ENCODE measurements at regions not wholly inside any gene's neighbourhood (a gene's known extent, or its start where the extent isn't known, plus 50 kb on each side); places are given as distances from the start of the nearest gene placed in this dataset.

DNA sequence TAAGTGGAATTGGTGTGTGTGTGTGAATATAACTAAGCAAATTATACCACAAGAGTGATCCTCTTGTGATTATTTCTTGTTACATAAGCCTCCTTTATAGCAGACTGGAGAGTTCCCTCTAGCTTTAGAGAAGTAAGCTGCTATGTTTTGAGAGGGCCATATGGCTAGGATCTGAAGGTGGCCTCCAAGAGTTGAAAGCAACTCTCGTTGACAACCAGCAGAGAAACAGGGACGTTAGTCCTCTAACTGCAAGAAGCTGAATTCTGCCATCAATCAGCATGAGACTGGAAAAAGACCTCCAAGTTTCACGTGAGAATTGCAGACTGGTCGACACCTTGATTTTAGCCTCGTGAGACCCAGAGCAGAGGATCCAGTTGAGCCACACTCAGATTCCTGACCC is 278.5 kb upstream of the ZNF717 start:
- no peak for DNase-seq (ENCODE audit: low read depth)

DNA sequence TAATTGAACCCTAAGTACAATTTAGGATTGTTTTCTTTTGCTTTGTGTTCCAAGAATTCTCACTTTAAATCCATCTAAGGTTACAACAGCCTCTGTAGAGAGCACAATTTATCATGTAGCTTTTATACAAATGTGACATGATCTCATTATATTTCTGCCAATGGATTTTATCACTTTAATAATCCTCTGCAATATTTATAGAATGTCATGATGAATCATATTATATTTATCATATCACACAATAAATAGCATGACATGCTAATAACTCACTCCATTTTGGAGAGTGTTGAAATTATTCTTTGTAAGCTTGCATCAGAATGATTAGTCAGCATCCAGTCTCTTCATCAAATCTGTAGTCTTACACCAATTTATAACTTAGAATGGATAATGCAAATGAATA is 280.6 kb upstream of the ZNF717 start:
- DNase-seq (ENCODE audit: low read depth) = peak; percentile 47

DNA sequence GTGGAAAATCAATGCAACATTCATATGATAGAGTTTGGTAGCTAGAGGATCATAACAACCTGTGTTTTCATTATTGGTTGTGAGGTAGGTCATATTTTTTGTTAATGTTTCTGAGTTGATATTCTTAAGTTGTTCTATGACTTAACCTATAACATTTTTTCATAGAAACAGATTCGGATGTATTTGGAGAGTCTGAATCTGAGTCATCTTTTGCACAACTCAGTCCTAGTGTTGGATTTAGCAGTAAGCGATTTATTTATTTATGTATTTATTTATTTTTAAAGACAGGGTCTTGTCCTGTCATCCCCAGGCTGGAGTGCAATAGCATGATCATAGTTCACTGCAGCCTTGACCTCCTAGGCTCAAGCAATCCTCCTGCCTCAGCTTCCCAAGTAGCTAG is 292.8 kb upstream of the ZNF717 start:
- peak; percentile 4 for DNase-seq (ENCODE audit: low read depth)

DNA sequence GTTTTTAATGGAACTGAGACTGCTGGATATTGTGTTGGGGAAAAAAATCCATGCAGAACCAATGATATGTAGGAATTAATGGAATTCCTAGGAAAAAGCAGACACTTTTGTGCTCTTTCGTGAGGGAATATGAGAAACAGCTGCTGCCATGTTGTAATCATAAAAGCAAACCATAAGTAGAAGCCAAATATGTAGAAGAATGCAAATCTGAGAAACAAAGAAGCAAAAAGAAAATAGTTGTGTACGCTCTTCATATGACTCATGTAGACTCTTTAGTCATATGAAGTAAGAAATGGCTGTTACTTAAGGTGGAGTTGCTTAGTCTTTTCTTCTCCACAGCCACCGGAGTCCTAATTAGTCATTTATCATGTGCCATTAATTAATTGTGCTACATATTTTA is 298.6 kb upstream of the ZNF717 start:
- DNase-seq (ENCODE audit: low read depth) = peak; percentile 53

DNA sequence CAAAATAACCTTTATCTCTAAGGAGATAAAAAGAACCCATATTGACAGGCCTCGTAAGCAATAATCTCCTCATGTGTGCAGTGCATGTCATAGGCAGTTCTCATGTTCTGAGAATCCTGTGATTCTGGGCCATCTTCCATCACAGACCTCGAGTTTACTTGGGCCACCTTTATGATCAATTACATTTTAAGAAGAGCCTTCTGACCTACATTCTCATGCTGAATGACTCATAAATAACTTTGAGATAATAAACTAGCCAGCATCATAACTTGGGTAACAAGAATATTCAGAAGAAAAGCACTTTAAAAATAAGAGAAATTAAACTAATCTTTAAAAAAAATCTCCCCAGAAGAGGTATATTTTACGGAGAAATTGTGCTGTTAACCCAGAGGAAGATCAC is 310.7 kb upstream of the ZNF717 start:
- DNase-seq (ENCODE audit: low read depth) = peak; percentile 43

DNA sequence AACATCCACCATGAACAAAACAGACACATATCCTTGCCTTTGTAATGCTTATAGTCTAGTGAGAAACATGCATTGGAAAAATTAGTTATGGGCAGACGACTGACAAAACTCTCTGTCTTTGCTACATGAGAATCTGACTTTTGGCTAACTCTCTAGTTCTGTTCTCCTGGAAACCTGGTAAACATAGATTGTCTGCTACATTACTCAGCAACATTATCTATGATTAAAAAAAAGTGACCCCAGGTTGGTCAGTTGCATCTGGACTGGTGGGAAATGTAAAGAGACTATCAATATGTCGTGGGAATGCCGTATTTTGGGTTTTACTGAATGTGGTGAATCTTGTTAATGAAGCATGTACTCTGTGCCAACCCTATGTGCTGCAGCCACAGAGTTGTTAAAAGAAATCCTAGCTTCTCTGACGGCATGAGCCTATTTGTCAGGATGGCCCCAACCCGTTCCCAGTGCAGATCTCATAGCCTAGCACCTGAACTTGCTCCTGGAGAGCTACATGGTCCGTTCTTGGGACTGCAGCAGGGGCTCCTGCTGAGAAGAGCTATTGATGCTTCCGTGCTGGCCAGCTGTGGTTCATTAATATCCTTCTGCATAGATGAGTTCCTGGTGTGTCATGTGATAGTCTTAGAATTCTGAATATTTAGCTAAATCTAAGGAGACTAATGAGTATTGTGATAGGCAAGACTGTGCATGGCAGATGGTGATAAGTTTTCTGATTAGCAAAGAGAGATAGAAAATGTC is 311.7 kb upstream of the ZNF717 start:
- DNase-seq (ENCODE audit: low read depth) = peak; percentile 17

DNA sequence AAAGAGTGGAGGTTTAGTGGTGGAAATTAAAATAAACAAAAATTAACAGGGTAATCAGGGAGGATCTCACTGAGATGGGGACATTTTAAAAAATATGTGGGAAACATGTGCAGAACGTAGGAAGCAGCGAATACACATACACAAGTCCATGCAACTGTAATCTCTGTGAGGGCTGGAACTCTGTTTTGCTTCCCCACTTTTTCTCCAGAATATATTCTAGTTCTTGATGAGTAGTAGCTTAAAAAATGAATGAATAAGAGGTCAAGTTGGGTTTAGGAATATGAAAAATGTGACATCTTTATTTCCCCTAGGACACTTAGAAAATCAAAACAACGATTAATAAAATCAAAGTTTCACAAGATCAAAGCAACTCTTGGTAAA is 312.2 kb upstream of the ZNF717 start:
- DNase-seq (ENCODE audit: low read depth) = peak; percentile 19

DNA sequence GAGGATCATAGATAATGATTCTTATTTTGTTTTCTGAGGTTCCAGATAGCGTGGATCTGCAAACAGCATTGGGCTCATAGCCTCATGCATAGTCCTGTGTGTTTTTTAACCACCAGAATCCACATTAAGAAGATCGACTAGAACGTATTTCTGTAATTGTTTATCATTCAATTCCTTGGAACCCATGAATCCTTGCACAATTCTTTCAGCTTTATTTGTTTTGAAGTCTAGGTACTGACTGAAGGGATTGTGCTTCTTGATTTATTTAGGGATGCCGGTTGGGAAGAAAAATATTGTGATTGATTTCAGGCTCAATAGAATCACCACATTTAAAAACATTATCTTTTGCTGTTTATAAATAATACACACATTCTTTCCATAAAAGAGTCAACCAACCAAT is 314.6 kb upstream of the ZNF717 start:
- DNase-seq (ENCODE audit: low read depth) = no peak

DNA sequence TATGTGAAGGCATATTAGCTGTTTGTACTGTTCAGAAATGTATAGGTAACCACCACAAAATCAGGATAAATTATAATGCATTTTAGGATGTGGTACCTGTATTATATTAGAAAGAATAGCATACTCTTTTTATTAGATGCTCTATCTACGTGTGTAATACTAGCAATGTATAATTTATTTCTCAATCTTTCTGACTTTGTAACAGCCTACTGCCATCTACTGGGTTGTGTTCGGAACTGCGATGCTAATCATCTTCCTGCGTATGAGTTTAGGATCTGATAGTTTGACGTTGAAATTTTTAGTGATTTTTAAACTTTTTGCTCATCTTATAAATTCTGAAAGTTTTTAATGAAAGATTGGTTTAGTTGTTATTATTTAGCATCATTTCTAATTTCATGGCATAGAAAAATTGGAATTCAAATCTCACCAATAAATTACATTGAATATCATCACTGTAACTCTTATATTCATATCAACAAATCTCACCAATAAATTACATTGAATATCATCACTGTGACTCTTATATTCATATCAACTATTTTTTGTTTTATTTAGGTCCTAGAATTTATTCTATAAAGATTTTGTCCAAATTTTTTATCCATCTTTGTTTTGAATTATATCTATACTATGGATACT is 322.7 kb upstream of the ZNF717 start:
- peak; percentile 52 for DNase-seq (ENCODE audit: low read depth)

DNA sequence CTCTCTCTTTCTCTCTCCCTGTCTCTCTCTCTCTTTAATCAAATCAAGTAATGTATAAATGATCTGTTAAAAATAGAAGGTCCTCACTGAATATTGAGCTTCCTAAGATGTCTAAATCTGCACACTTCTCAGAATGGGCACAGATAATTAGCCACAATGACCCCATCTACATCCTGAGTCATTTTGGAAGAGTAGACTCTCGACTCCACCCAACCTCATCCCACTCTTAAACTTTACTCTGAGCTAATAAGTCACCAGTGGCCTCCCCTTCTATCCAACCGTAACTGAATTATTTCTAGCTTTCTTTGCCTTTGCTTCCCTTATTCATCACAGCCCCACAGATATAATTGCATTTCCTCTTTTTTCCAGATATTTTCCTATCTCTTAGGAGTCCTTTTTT is 326.5 kb upstream of the ZNF717 start:
- no peak for DNase-seq (ENCODE audit: low read depth)

DNA sequence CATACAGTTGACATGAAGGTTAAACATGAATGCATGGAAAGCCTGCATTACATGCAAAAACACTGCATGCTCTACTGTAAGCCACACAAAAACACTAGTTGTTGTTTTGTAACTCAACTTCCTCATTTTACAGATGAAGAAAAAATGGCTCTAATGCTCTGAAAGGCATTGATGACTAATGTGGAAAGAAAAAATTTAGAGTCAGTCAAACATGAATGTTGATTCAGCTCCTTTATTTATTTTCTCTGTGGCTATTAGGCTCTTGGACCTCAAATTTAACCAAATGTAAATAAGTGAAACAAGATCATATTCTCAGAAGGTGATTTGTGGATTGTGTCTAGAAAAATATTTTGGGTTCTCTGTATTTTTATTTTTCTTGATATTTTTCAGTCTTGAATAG is 336.7 kb upstream of the ZNF717 start:
- DNase-seq (ENCODE audit: low read depth) = peak; percentile 19

DNA sequence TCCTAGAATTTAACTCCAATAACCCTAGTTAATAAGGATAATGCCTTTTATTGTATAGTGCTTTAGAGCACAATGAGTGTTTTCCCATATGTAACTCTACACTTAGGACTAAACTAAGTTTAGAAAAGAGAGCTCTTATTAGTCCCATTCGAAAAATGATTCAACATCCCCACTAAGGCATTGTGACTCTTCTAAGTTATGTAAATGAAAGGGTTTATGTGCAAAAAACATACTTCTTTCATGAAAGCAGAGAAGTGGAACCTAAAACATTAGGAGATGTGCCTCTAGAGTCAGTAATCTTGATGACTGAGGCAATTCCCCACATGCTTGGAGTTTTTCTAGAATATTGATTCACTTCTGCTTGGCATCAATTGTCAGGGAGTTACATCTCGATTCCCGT is 344.1 kb upstream of the ZNF717 start:
- no peak for DNase-seq (ENCODE audit: low read depth)

DNA sequence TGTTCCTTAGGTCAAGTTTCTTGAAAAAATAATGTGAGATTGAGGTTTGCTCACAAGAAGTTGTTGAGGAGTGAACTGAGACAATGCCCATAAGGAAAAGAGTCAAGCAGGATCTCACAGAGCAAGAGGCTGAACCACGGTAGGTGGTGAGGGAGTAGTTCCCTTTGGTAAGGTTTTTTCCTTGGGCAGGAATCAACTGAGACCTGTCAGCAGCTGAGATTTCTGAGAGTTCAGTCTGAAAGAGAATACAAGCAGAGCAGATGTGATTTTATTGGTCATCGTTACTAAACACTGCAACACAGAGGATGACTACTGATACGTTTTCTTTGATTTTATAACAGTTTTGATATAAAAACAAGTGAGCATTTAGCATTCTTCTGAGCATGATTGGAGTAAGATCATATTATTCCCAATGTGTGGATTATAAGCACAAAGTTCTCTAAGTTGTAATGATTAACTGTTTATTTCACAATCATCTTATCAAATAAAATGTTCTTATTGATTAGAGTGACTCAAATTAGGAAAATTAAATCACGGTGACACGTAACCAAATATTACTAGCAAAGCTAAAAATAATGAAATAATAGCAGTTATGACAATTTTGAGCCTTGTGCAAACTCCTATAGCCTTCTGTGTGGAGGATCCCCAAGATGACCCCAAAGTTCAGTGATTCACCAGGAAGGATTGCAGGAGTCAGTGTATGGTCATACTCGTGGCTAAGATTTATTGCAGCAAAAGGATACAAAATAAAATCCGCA is 346.2 kb upstream of the ZNF717 start:
- DNase-seq (ENCODE audit: low read depth) = peak; percentile 80

DNA sequence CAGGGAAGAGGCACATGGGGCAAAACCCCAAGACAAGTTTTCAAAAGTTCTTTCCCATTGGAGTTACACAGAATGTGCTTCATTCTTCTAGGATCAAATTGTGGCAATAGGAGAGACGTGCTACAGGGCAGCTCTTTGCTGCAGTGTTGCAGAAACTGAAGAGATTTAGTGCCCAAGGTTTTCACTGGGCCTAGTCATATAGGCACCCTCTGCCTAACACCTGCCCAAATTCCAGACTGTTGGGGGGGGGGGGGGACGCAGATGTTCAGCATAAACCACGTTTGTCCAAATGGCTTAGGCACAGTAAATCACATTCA is 346.8 kb upstream of the ZNF717 start:
- no peak for DNase-seq (ENCODE audit: low read depth)

DNA sequence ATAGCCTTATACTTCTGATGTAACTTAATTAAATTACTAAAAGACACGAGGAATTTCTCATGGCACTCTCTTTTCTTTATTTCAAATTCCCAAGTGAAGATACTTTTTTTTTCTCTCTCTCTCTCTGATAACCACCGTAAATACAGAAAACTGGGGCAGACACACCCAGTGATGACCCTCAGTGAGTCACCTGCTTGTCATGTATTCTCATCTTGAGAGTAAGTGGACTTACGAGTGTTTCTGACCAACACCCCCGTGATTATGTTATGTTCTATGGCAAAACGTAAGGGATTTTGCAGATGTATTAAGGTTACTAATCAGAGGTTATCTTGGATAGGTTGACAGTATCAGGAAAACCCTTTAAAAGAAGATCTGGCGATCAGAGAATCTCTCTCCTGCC is 348.8 kb upstream of the ZNF717 start:
- DNase-seq (ENCODE audit: low read depth) = peak; percentile 67

DNA sequence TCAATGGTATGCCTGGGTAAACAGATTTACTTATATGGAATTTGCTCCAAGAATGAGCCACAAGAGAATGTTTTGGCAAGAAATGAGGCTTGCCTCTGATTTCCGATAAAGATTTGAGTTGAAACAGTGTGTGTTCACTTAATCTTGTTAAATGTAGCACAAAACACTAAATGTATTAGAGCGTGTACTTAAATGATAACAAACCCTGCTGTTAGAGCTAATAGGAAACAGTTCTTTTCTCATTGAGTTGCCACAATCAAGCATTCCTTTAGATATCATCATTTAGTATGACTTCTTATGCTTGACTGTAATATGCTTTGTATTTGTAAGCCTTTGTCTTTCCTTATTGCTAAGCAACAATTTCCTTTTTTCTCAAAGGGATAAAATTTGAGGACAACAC is 353.6 kb upstream of the ZNF717 start:
- DNase-seq (ENCODE audit: low read depth) = peak; percentile 24

DNA sequence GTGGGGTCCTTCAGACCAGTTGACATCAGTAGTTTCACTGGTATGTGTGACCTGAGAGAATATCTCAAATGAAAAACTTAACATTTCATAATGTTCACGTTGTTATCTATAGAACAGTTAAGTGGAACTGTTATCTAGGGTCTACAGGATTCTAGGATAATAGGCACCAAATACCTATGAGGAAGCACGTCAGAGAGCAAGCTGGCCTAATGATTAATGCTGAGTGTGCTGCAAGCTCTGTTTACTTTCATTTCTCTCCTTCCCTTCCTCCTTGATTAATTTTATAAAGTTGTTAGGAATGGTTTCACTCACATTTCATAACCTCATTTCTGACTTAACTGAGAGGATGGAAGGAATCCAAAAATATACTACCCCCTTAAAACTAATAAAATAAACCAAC is 362.5 kb upstream of the ZNF717 start:
- DNase-seq (ENCODE audit: low read depth) = peak; percentile 58

DNA sequence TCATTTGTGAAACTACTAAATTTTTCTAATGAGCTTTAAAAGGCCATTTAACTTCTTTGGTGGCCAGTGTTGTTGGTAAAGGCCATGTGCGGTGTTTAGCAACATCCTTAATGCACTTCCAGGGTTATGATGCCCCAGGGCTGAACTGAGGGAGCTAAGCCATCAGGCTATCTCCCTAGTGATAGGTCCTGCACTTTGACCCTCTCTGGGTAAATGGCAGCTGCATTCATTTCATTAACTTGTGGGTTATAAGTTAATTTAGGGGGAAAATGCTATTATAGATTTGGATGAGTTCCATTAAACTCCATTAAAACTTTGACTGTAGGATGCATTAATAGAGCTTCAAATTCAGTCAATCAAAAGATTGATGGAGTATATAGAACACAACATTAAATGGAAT is 366.7 kb upstream of the ZNF717 start:
- DNase-seq (ENCODE audit: low read depth) = no peak

DNA sequence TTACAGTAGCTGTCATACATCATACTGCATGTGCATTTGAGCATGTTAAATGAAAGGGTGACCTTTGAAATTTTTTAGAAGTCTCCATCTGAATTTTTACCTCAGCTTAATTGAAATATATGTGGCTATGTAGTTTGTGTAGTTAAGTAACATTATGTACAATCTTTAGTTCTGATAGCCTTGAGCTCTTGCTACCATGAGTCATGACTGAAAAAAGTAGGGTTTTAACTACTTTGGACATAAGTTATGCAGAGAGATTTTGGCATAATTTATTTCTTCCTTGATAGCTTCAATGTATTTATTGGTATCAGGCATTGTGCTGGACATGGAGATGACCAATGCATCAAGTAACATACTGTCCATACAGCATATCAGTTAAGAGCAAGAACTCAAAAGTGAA is 376.5 kb upstream of the ZNF717 start:
- DNase-seq (ENCODE audit: low read depth) = peak; percentile 24

DNA sequence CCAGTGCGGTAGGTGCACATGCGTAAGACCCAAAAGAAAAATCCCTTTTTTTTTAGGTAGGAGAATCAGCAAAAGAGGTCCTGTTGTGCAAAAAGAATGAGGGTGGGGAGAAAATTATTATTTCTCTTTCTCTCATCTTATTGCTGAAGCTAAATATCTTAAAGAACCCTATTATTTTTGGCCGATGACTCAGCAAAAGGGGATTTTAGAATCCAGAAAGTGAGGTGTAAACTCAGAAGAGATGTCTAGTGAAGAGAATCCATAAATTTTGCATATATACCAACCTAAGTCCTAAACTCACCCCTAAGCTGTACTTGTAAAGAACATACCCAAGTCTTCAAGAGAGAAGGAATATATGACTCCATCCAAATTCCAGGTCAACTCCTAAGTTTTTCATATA is 386.3 kb upstream of the ZNF717 start:
- no peak for DNase-seq (ENCODE audit: low read depth)

DNA sequence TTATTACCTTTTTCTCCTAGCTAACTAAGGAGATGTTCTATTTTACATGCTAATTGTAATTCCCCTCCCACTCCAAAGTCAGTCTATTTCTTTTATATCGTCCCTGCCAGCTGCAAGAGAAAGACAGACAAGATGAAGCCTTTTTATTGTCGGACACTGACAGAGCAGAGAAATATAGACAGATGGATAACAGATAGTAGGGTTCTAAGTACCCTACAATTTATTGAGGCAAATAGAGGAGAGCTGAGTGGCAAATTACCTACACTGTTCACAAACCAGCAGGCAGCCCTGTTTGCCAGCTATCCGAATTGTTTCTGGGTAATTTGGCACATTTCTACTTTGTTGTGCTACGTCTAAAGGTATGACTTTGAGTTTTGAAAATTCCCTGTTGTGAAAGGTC is 392.3 kb upstream of the ZNF717 start:
- DNase-seq (ENCODE audit: low read depth) = no peak

DNA sequence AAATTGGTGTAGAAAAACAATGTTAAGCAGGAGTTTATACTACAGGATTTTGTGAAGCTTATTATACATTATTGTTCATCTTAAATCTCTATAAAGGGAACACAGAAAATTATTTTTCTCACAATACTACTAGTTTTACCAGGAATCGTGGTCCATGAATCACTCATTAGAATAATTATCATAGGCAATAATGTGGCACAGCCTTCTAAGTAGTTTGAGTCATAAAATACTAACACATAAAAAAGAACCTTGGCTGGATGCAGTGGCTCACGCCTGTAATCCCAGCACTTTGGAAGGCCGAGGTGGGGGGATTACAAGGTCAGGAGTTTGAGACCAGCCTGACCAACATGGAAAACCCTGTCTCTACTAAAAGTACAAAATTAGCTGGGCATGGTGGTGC is 393.1 kb upstream of the ZNF717 start:
- DNase-seq (ENCODE audit: low read depth) = no peak

DNA sequence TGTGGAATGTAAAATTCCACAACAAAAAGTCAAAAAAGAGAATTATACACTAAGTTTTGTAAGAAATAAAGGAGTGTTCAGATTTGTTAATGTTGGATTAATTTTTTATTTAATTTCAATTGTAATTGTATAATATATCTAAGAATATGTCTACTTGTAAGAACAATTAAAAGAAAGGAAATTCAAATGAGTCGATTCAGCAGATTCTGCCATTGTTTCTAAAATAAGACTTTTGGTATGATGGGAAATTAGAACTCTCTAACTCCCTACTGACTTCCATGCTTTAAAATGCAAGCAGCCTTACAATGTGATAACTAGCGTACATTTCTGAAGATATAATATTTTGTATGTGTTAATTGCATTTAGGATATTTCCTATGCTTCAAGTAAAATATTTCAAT is 395.9 kb upstream of the ZNF717 start:
- DNase-seq (ENCODE audit: low read depth) = no peak

DNA sequence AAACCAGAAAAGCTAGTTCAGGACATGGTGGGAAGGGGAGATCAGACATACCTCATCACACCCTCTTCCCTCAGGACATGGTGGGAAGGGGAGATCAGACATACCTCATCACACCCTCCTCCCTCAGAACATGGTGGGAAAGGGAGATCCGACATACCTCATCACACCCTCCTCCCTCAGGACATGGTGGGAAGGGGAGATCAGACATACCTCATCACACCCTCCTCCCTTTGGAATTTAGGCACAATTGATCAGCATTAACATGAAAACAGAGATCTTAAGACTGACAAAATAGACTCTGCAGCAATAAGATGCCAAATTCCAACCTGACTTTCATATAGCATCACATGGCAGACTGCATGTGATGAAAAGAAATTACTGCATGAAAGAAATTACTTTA is 412.7 kb upstream of the ZNF717 start:
- DNase-seq (ENCODE audit: low read depth) = no peak
